ENCODE measurements at regions not wholly inside any gene's neighbourhood (a gene's known extent, or its start where the extent isn't known, plus 50 kb on each side); places are given as distances from the start of the nearest gene placed in this dataset.

GRCh38 chr6:4571011-4571410 lies 205.2 kb upstream of the CDYL start (continued):
- TF ChIP-seq ETS1 (IDR thresholded peaks at IDR 0.05) (no peak), ZNF114 (CRISPR knock-in tag; IDR thresholded peaks at IDR 0.05) (no peak), ZNF331 (CRISPR knock-in tag; IDR thresholded peaks at IDR 0.05; ENCODE audit: low read depth) (no peak)

DNA sequence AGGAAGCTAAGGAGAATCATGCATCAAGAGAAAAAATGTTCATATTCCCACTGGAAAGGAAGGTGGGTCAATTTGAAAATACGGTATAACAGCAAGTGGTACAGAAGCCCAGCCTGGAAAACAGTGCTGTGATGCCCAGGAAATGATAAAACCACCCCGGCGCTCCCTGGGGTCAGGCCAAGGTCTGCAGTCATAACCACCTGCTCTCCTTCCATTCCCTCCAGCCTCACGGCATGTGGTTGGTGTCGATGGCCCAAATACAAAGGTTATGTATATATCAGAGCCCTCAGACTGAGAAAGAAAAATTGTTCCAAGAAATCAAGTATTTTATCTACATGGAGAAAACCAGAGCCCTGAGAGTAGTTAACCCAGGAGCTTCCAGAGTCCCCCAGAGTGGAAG lies 208.1 kb upstream of the CDYL start:
- Histone ChIP-seq H3K27ac (ENCODE audit: low read depth) (no peak overlapping the region), H3K9me2 (ENCODE audit: insufficient read depth) (no peaks in the 10 kb centered on the region), H2AFZ (no peak overlapping the region), H3F3A (replicated peaks; ENCODE audit: low read depth) (no peaks in the 10 kb centered on the region), H3K79me2 (replicated peaks; ENCODE audit: insufficient read depth) (no peaks in the 10 kb centered on the region), H3K4me3 (no peak overlapping the region), H3K4me1 (ENCODE audit: insufficient read depth) (no peaks in the 10 kb centered on the region), H4K20me1 (replicated peaks; ENCODE audit: insufficient read depth) (no peaks in the 10 kb centered on the region), H3K27me3 (ENCODE audit: insufficient read depth) (no peaks in the 10 kb centered on the region), H3K4me2 (no peak overlapping the region), H3K36me3 (ENCODE audit: insufficient read depth) (no peaks in the 10 kb centered on the region)
- H3K36me3 Mint-ChIP-seq (ENCODE audit: low read depth): peaks cover 7% of the 10 kb centered on the region; the same call in 2 of the 3 replicates
- H3K27ac Mint-ChIP-seq: no peak overlapping the region
- H3K4me1 Mint-ChIP-seq: peaks cover 3% of the 10 kb centered on the region; the same call in 2 of the 3 replicates
- TF ChIP-seq ZNF462 (CRISPR knock-in tag; IDR thresholded peaks at IDR 0.05) (no peak), JUNB (IDR thresholded peaks at IDR 0.05; ENCODE audit: unreplicated experiment) (no peak), ZNF114 (CRISPR knock-in tag; IDR thresholded peaks at IDR 0.05) (no peak), ZNF331 (CRISPR knock-in tag; IDR thresholded peaks at IDR 0.05; ENCODE audit: low read depth) (no peak), CREB1 (CRISPR knock-in tag; IDR thresholded peaks at IDR 0.05; ENCODE audit: low read depth) (no peak), STAT1 (IDR thresholded peaks at IDR 0.05; ENCODE audit: unreplicated experiment) (no peak), NANOG (IDR thresholded peaks at IDR 0.05; ENCODE audit: borderline replicate concordance) (no peak)
- no peak overlapping the region for H3K4me3 Mint-ChIP-seq
- H3K9me3 Mint-ChIP-seq: peaks cover 12% of the 10 kb centered on the region
- no peak for DNase-seq (ENCODE audit: low spot score)
- no peak for ATAC-seq
- peaks cover 2% of the 10 kb centered on the region for H3K27me3 Mint-ChIP-seq (ENCODE audit: insufficient read depth, low read depth, poor library complexity)

Data from GM23338 (cell line).